ENCODE measurements at regions not wholly inside any gene's neighbourhood (a gene's known extent, or its start where the extent isn't known, plus 50 kb on each side); places are given as distances from the start of the nearest gene placed in this dataset.
A peak's percentile ranks its signal among the peaks of the same experiment; 100 is the strongest.
"Not testable (repeated sequence)": the region's sequence is repeated elsewhere in the genome, so short reads cannot be mapped to it uniquely, and the experiment has no call there.

DNA sequence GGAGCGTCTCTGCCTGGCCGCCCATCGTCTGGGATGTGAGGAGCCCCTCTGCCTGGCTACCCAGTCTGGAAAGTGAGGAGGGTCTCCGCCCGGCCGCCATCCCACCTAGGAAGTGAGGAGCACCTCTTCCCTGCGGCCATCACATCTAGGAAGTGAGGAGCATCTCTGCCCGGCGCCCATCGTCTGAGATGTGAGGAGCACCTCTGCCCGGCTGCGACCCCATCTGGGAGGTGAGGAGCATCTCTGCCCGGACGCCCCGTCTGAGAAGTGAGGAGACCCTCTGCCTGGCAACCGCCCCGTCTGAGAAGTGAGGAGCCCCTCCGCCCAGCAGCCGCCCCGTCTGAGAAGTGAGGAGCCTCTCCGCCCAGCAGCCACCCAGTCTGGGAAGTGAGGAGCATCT is 84.5 kb downstream of the IDS start:
- DNase-seq (ENCODE audit: low read depth, low spot score), result not testable (repeated sequence)

DNA sequence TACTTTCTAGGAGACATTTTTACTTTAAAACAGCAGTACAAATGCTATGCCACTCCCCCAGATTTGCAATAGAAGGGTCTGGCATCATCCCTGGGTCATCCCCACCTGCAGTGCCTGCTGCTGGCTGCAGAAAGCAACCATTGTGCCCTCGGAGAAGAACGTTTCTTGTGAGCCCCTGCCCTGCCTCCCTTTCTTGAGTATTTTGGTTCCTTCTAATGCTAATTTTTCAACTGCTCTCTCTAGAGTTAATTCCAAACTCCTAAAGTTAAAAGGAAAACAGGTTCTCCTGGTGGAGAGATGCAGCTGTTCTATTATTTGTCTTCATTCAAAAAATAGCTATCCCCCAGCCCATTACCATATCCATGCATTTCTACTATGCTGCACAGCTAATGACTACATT is 107.1 kb downstream of the IDS start:
- DNase-seq (ENCODE audit: low read depth, low spot score), result no peak

DNA sequence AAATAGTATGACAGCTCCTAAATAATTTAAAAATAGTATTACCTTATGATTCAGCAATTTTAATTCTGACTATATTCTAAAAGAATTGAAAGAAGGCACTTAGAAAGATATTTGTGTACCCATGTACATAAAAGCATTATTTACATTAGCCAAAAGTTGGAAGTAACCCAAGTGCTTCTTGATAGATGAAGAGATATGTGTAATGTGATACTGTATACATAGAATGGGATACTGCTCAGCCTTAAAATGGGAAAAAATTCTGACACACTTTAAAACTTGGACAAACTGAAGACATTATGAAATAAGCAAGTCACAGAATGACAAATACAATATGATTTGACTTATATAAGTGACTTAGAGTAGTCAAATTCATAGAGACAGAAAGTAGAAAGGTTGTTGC is 112.2 kb downstream of the IDS start:
- DNase-seq (ENCODE audit: low read depth, low spot score), result no peak

DNA sequence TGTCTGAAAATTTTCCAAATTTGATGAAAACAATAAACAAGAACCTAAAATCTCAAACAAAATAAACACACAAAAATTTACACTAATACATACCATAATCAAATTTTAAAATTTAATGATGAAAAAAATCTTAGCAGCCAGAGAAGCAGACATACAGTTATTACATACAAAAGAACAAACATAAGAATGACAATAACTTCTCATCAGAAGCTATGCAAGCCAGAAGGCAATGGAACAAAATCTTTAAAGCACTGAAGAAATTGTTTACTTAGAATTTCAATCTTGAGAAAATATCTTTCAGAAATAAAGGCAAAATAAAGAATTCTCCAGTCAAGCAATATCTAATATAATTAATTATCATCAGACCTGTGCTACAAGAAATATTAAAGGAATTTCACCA is 121.3 kb downstream of the IDS start:
- no peak for DNase-seq (ENCODE audit: low read depth, low spot score)

DNA sequence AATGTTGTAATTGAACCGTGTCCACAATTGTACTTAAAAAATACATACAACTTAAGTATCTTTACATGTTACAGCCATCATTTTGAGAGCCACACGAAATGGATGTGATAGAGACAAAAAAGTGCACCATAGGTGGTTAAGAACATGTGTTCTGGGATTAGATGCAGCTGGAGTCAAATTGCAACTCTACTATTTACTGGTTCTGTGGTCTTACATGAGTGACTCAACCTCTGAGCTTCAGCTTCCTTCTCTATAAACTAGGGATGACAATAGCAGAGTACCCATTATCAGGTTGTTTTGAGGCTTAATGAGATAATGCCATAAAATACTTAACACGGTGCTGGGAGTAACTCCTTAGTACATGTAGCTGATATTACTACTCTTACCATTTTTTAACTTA is 130.4 kb downstream of the IDS start:
- DNase-seq (ENCODE audit: low read depth, low spot score), result no peak

DNA sequence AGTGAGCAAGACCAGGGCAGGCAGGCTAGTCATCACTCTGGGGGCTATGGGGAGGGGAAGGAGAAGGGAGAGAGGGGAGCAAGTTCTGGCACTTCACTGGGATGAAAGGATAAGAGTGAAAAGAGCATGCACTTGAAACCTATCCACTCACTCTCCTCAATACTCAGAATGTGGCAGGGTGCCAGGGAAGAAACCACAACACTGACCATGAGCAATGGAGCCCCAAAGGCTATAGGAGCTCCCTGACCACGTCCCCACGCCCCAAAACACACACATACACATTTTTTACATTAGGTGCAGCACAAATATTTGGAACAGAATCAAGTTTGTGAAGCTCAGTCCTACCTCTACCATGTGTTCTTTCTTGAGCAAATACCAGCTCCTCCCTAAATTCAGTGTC is 132.2 kb downstream of the IDS start:
- no peak for DNase-seq (ENCODE audit: low read depth, low spot score)

DNA sequence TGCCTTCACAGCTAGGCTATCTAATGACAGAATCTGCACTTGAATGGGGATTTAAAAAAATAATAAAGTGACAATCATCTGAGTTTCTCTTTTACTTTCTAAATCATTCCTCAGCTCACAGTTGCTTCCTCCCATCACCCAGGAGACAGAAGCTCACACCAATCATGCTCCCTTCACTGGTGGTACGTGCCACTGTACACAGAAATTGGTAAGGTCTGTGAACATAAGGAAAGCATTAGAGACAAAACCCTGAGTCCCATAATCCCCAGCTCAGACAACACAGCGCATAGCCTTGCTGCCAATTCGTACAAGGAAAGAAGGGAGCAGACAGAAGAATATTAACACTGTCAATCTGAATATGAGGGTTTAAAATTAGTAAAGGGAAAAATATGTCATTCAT is 133.1 kb downstream of the IDS start:
- DNase-seq (ENCODE audit: low read depth, low spot score), result no peak

DNA sequence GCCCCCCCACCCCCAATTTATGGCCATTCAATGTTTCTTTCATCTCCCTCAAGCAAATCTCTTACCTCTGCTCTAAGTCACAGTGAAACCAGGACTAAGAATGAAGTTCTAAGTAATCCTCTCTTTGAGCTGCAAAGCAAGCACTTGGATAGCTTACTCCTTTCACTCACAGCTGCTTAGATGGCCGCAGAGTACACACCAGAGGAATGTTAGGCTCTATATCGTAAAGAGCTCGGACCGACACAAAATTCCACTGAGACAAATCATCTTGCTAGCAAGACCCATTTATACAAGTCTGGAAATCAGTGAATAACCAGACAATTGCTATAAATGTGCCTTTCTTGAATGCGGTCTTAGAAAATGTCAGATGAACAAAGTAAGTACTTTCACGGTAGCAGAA is 135.0 kb downstream of the IDS start:
- DNase-seq (ENCODE audit: low read depth, low spot score), result no peak

DNA sequence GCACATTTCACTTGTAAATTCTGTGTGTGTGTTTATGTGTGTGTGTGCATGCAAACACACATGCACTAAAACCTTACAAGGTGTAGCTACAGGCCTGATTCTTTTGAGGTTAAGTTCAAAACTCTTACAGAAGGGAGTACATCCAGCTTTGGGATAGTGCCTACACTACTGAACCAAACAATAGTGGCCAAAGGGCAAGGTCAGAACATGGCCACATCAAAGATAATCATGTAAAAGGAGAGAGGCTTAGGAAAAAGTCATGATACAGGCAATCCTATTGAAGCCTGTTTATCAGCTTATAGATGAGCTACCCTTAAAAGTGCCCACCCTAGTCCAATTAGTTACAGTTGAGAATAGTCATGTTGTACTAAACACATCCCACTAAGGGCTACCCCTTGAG is 139.6 kb downstream of the IDS start:
- no peak for DNase-seq (ENCODE audit: low read depth, low spot score)

DNA sequence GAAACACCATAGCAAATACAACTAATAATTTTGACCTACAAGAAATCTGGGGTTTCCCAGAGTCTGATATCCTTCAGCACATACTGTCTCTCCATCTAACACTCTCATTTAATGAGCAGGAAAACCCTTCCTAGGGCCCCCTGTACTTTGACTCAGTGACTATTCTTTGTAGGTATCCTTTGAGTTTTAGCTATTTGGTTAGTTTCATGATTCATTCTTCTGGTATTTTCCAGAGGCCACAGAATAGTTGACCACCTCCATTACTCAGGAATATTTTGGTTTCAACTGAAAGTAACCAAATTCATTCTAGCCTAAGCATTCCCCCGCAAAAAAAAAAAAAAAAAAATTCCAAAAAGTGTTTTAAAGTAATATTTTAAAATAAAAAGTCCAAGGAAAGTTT is 140.0 kb downstream of the IDS start:
- no peak for DNase-seq (ENCODE audit: low read depth, low spot score)

DNA sequence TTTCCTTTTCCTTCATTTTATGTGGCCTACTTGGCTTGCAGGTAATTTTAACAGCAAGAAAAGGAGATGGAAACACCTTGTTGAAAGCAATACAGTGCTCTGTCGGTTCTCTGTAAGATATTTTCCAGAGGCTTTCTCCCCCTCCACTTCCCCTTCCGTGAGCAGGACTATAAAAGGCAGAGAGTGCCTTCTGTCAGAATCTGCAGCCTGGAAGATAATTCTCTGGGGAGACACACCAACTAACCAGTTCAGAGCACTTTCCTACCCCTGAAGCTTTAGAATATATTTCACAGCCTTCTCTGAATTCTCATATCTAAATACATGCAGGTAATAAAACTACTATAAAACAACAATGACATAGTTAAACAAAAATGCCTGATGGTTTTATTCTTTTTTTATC is 141.1 kb downstream of the IDS start:
- no peak for DNase-seq (ENCODE audit: low read depth, low spot score)

DNA sequence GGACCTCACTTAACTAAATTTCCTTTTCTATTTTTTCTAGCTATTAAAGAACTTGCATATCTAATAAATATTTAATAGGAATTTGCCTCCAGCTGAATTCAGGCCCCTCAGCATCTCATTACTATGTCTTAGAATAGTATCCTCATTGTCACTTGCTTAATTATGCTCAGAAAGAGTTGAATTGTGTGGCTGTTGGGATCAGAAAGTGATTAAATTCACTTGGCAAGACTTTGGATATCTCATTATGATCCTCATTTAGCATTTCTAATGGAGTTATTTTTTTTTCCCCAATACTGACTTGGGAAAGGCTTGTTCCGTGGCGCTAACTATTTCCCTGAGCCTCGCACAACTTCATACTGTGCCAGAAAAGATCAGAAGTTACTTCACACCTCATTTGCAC is 158.8 kb downstream of the IDS start:
- no peak for DNase-seq (ENCODE audit: low read depth, low spot score)

DNA sequence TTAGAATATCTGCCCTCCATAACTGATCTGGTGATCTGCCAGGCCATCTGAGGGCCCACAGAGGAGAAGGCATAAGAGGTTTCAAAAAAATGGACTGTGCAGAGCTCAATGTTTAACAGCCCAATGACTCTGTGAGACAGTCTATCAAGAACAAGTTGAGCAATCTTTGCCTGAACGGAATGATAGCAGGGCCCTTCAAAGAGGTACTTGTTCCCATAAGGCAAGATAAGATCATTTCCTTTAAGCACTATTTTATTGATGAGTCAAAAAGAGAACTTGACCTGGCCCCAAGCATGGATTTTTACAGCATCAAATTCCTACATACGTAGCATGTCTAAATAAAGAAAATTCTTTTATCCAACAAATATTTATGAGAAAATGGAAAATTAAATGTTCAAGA is 182.8 kb downstream of the IDS start:
- DNase-seq (ENCODE audit: low read depth, low spot score), result no peak

DNA sequence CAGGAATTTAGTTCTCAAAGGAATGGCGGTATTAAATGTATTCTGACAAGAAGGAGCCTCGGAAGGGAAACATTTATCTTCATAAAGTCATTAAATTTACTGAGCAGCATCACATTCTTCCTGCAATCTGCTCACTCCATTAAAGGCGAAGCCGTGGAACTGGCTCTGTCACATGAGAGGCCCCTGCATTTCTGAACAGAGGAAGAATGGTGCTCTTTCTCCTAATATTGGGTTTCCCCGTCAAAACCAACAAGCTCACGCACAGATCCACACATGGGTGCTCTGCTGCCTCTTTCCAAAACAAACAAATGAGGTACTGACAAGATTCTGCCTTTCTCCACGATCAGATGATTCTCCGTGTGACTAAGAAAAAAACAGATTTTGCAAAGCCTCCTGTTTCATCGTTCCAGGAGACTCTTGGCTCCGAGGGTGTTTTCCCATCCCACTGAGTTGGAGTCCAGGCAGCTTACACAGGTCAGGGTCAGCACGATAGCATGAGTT is 191.2 kb downstream of the IDS start:
- DNase-seq (ENCODE audit: low read depth, low spot score), result peak; percentile 12

DNA sequence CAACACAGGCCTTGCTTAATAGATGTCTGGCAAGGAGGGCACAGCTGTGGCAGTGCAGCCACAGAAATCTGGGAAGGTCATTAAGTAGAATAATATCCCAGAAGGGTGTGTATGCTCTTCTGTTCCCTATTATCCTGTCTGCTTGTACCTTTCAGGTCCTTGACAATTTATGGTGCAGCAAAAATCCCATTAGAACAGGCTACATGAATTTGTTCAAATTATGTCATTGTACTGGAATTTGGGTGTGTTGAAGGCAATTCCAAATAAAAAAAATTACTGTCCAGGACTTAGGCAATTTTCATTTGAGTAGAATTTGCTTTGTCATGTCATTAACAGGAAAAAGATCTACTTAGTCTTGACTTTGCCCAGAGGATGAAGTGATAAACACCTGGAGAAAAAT is 192.1 kb downstream of the IDS start:
- no peak for DNase-seq (ENCODE audit: low read depth, low spot score)

DNA sequence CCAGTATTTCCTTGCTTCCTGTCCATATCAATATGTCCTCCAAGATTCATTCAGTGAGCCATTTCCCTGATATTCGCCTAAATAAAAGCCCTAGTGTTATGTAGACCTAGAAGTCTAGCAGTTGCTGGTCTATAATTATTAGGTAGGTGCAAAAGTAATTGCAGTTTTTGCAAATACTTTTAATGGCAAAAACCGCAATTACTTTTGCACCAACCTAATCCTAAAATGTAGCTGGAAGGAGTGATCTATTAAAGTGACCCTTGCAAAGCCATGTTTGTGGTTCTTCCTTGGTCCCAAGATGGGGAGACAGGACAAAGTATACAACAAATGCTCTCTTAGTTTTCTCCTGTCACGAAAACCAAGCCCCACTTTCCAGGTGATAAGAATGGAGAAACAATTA is 193.0 kb downstream of the IDS start:
- no peak for DNase-seq (ENCODE audit: low read depth, low spot score)

DNA sequence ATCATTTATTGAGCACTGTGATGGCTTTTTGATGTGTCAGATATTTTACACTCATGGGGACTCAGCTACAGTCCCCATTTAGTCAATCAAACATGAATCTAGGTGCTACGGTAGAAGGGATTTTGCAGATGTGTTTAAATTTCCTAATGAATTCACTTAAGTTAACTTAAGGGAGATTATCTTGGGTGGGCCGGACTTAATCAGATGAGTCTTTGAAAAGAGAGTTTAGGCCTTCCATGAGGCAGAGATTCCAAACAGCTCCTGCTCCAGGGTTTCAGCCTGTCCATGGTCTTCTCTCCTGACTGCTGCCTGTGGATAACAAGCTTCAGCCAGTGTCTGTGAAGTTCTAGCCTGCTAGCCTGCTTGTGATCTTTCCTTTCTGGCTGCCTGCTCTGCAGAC is 202.4 kb downstream of the IDS start:
- DNase-seq (ENCODE audit: low read depth, low spot score), result no peak

DNA sequence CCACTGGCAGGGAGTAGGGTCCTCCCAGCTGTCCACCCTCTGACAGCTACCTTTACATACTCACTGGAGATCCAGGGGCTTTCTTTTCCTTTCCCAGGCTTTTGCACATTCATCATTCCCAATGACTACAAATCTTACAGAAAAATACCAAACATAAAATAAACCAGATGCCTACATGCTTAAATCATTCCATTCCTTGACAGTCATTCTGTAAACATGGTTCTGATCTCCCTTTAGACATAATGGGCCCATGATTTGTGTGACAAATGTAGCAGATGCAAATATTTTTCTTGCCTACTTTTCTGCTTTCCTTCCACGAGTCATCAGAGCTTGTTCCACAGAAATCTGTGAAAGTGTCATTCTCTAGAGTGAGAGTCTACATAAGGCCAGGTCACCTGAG is 207.0 kb downstream of the IDS start:
- DNase-seq (ENCODE audit: low read depth, low spot score), result no peak

DNA sequence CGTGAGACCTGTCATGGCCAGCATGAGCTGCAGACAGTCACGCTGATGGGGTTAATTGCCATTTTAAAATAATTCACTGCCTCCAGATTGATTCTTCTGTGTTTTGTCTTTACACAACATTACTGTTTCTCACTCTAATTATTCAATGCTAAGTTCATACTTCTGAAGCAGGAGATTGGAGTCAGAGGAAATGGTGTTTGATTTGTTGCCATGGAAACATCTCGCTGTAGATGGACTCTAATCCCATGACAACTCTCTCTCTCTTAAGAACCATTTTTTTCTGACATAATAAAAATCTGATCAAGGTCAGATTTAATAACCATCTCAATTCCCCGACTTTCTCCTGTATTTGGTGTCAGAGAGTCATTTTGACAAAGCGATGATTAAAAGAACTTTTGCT is 209.0 kb downstream of the IDS start:
- no peak for DNase-seq (ENCODE audit: low read depth, low spot score)

DNA sequence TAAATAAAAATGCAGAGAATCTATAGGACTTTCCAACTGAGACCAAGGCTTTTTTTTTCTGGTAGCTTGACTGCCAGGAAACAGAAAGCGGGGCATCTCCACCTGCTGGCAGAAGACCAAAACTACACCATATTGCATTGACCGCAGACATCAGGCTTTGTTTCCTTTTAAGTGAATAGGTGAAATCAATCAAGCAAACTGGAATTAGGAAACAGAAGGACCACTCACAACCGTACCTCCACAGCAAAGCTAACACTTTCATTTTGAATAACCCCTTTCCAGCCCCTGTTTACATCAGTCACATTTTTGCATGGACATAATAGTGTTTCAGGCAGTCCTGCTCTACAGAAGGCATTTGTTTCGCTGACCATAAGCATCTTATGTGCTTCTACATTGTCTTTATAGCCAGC is 218.2 kb downstream of the IDS start:
- DNase-seq (ENCODE audit: low read depth, low spot score), result no peak

DNA sequence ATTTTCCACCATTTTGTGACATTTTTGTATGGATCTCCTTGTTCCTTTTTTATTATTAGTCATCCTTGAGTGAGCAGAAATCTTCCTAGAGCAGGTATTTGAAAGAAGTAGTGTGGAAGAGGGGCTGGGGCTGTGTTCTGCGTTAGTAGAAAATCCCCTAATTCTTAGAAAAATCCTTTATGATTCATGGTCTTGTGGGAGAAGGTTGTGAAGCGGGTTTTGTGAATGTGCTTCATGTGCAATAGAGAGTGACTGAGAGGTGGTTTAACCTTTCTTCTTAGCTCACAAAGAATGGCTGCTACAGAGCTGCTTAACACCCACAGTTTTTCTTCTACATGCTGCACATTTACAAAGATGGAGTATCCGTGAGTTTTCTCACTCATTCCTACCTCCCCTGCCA is 220.5 kb downstream of the IDS start:
- no peak for DNase-seq (ENCODE audit: low read depth, low spot score)

DNA sequence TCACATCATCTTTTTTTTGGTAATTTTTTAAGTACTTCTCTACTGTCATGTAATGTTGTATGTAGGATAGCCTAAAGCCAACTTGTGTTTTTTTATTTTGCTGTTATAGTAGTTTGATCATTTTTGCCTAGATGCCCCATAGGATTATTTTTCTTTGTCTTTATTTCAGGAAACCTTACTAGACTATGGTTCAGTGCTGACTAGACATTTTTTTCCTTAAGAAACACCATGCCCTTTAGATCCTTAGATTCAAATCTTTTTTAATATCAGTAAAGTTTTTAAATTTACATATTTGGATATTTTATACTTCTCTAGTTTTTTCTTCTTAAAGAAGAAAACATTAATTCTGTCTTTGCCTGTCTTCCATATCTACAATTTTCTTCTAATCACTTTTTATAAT is 221.3 kb downstream of the IDS start:
- no peak for DNase-seq (ENCODE audit: low read depth, low spot score)

DNA sequence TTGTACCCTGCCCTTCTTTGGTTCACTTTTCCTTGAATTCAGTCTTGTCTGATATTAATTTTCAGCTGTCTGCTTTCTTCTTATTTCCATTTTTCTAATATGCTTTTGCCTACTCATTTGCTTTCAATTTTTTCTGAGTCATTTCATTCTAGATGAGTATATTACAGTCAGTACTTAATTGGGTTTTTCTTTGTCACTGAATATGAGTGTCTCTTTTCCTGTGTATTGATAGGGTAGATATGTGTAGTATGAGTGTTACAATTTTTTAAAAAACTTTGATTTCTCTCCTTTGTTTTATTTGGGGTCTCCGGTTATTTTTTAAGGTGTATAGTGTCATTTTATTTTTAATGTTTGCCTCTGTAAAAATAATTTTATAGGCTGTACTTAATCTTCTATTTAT is 222.2 kb downstream of the IDS start:
- DNase-seq (ENCODE audit: low read depth, low spot score), result no peak

DNA sequence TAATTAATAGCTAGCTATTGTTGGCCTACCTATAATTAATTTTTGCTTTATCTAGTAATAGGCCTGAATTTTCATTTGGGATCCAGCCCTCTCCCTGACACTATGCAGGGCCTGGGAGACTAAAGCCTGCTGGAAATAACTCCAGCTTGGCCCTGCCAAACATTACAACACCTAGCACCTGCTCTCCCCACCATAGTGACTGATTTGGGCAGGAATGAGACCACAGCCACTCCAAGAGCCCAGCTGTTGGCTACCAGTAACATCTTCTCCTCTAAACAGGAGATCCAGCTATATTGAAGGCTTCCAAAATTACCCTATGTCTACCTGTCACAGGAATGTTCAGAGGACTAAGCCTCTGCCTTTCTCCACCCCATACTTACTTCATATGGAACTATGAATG is 225.1 kb downstream of the IDS start:
- DNase-seq (ENCODE audit: low read depth, low spot score), result no peak

DNA sequence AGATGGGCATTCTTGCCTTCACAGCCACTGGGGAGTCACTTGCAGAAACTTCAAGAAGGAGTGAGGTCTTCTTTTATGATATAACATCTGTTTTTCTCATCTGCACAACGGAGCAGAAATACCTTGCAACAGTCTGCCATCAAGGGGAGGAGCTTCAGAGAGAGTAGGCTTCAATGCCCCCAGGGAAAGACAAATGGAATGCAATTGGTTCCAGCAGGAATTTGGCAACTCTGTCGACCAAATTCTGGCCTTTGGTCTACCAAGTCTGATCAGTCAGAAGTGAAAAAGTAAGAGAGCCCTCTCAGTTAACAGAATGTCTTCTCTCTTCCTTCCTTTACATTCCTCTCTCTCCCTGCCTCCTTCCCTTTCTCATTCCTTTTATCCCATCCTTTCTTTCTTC is 229.3 kb downstream of the IDS start:
- no peak for DNase-seq (ENCODE audit: low read depth, low spot score)
